BJ (cell line): ENCODE measurements at regions not wholly inside any gene's neighbourhood (a gene's known extent, or its start where the extent isn't known, plus 50 kb on each side); places are given as distances from the start of the nearest gene placed in this dataset.

Experiments
- CTCF ChIA-PET: fragments of 350-600 bp; formaldehyde crosslinking; extraction: SDS; loops from one replicate; lab custom pipeline; 2021; ENCODE audit warnings: antibody characterized with exemption, inconsistent platforms; lab: Yijun Ruan, JAX
- POLR2A ChIA-PET: fragments of 300-600 bp; sonication (Branson Sonifier 250); formaldehyde crosslinking; extraction: SDS; loops from one replicate; lab custom pipeline; 2021; ENCODE audit warnings: antibody characterized with exemption; lab: Charles Lee
- DNase-seq: peaks from one replicate; pipeline ENCODE4 v3.0.0-alpha.2; 2011; ENCODE audit warnings: low read depth
- H3K27me3 ChIP-seq: 2 replicates; pipeline ENCODE4 v1.6.0; 2011; ENCODE audit warnings: low read length; ENCODE audit not compliant: control insufficient read depth, insufficient read depth
- H3K36me3 ChIP-seq: 2 replicates; pipeline ENCODE4 v1.5.1; 2011; ENCODE audit warnings: low read length; ENCODE audit not compliant: control insufficient read depth, insufficient read depth
- H3K4me3 ChIP-seq: 2 replicates; pipeline ENCODE4 v1.5.1; 2011; ENCODE audit warnings: low read depth, mild to moderate bottlenecking, control low read depth, low read length
- TF ChIP-seq, protein P1 (sequence below): IDR thresholded peaks from 2 replicates; pipeline ENCODE4 v1.5.1; 2011; ENCODE audit warnings: low read depth, mild to moderate bottlenecking, control low read depth, inconsistent platforms, low read length, moderate library complexity; ENCODE audit not compliant: insufficient read depth

DNA sequence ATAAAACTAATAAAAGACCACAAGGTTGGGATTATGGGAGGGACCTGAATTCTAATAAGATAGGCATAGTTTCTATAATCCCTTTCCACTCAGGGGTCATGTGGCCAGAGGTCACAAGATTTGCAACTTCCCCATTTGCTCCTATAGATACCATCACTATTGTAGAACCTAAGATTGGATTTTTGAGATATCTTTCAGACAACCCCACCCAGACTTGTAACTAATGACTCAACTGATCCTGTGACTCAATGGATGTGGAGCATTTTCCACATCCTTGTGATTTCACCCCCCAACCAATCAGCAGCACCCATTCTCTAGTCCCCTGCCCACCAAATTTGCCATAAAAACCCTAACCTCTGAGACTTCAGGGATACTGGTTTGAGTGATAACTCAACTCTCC is 51.9 kb upstream of the PIK3AP1 start:
- POLR2A ChIA-PET: no interaction called here
- TF ChIP-seq, protein P1, sequence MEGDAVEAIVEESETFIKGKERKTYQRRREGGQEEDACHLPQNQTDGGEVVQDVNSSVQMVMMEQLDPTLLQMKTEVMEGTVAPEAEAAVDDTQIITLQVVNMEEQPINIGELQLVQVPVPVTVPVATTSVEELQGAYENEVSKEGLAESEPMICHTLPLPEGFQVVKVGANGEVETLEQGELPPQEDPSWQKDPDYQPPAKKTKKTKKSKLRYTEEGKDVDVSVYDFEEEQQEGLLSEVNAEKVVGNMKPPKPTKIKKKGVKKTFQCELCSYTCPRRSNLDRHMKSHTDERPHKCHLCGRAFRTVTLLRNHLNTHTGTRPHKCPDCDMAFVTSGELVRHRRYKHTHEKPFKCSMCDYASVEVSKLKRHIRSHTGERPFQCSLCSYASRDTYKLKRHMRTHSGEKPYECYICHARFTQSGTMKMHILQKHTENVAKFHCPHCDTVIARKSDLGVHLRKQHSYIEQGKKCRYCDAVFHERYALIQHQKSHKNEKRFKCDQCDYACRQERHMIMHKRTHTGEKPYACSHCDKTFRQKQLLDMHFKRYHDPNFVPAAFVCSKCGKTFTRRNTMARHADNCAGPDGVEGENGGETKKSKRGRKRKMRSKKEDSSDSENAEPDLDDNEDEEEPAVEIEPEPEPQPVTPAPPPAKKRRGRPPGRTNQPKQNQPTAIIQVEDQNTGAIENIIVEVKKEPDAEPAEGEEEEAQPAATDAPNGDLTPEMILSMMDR: no peak
- Histone ChIP-seq H3K36me3 (no peaks in the 10 kb centered on the region), H3K27me3 (no peaks in the 10 kb centered on the region), H3K4me3 (no peak overlapping the region)
- CTCF ChIA-PET: no interaction called here
- no peak for DNase-seq

DNA sequence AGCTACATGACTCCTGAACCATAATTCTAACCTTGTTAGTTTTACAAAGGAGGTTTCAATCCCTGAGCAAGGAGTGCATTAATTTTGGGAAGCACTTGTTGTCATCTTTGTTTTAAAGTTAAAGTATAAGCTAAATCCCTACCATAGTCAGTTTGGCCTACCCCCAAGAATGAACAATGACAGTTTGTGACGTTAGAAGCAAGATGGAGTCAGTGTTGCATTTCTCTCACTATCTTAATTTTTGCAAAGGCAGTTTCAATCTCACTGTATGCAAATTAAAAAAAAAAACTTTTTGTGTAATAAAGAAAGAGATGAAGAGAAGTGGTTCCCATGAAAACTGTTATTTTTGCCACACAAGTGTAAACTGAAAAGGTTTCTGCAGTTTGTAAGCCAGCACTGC is 50.7 kb upstream of the PIK3AP1 start:
- Histone ChIP-seq H3K4me3 (no peak overlapping the region), H3K27me3 (no peaks in the 10 kb centered on the region), H3K36me3 (no peaks in the 10 kb centered on the region)
- ChIA-PET POLR2A (no interaction called here), CTCF (interaction anchor here (0.9 to 2.4 kb wide), 2 partner anchors 27 to 56 kb away, joined by 3 to 7 read pairs; no protein-coding TSS in a partner anchor)
- TF ChIP-seq, protein P1: no peak
- DNase-seq: no peak
